Suppressor macrophage treated with lipopolysaccharide for 4 hours (primary cell): ENCODE measurements at regions not wholly inside any gene's neighbourhood (a gene's known extent, or its start where the extent isn't known, plus 50 kb on each side); places are given as distances from the start of the nearest gene placed in this dataset.

Experiments
- DNase-seq: peaks from one replicate; pipeline ENCODE4 v3.0.0-alpha.2; 2020

DNA sequence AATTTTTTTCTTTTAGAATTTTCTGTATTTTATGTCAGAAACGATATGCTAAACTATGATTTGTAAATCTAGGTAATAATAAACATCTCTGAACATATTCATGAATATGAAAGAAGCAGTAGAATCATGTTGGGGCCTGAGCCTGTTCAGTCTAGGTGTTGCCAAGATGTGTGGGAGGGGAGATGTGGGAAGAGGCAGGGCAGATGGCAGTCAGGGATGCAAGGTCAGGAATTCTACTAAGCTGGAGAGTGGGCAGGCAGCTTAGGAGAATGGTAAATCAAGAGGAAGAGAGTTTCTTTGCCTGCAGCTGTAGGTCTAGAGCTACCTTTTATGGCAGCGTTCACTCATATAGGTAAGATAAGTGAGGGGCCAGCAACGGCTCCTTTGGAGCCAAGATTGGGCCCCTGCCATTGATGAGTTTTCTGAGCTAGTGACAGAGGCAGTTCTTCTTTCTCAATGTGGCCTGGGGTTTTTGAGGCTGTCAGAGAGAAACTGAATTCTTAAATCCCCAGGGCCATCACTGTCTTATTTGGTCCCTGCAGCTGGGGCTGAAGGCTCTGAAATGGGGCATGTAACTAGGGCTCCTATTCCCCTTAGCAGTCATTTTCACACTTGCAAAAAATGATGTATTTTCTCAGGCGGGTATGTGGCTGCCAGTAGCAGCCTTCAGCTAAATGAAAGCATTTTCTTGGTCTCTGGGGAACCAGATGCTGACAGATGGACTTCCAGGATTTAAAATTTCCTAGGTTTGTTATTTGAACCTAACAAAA lies 232.8 kb downstream of the PIK3C3 start:
- DNase-seq: no peak

DNA sequence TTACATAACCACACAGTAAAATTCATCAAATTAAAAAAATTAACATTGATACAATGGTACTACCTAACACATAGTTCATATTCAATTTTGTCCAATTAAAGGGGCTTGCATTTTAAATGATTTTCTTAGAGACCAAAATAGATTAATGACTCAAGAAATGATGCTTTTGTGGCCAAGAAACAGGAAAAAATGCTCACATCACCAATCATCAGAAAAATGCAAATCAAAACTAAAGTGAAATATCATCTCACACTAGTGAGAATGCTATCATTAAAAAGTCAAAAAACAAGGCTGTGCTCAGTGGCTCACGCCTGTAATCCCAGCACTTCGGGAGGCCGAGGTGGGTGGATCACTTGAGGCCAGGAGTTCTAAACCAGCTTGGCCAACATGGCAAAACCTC lies 235.6 kb downstream of the PIK3C3 start:
- DNase-seq: no peak

DNA sequence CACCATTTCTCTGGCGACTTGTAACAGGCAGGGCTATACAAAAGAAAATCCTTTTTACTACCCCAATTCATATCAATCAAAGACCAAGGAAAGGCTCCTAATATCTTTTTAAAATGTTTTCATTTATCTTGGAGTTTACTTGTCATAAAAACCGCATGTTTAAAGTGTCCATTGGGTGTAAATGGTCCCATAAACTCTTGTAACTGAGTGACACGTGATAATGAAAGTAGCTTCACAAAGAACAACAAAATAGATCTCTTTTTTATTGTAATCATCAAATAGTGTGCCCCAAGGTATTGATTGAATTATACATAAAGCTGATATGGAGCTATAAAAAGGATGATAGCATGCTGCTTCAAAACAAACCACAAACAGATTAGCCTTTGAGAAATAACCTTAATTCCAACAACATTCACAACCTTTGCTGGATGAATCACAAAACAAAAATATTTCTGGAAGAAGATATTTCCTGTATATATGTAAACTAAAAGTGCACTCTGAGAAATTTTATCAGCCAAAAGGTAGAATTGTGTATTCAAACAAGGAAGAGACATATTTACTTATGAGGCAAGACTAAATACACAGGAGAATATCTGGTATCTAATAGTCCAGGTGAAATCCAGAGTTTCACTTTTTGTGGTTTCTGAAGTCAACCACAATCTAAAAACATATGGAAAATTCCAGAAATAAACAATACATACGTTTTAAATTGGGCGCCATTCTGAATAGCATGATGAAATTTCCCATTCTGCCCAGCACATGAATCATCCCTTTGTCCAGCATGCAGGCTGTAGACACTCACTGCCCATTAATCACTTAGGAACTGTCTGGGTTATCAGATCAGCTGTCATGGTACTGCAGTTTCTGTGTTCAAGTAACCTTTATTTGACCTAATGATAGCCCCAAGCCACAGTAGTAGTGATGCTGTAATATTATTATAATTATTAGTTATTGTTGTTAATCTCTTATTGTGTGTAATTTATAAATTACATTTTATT lies 237.5 kb downstream of the PIK3C3 start:
- no peak for DNase-seq

DNA sequence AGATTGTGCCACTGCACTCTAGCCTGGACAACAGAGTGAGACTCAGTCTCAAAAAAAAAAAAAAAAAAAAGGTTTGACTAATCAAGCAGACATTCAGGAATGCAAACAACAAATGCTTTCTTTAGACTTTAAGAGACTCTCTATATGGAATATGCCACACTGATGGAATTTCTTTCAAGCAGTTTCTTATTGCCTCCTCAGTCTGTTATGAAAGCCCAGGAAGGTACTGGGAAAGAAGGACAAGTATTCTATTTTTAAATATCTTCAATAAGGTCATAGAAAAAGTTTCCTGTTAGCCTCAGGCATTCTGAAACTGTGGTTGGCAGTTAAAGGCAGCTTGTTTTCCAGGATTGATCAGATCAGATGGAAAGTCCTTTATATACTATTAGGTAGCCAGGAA lies 241.6 kb downstream of the PIK3C3 start:
- DNase-seq: no peak

DNA sequence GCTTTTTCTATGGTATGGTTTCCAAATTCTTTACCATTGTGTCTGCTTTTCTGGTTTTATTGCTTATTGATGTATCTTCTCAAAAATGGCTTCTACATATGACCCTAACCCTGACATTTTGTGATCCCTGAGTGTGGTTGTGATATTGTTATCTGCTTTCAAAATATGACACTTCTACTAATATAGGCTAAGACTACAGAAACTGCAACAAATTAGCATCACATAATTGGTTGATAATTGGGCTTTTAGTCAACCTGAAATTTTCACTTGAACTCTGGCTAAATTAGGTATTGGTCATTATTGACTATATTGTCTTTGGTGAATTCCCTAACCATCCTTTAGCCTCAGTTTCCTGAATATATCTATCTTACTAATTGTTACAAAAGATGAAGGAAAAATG lies 246.1 kb downstream of the PIK3C3 start:
- no peak for DNase-seq

DNA sequence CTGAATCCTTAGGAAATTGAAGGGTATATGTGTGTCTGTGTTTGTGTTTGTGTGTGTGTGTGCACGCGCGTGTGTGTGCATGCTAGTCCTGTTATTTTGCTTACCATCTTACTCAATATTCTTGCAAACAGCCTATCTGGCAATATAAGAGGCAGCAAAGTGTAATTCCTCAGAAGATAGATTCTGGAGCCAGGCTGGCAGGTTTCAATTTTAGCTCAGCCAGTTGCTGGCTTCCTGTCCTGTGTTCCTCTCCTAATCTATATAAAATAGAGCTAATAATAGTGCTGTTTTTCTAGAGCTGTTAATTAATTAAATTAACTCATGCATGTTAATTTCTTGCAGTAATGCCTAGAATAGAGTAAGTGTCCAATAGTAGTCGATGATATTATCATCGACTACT lies 256.2 kb downstream of the PIK3C3 start:
- DNase-seq: no peak

DNA sequence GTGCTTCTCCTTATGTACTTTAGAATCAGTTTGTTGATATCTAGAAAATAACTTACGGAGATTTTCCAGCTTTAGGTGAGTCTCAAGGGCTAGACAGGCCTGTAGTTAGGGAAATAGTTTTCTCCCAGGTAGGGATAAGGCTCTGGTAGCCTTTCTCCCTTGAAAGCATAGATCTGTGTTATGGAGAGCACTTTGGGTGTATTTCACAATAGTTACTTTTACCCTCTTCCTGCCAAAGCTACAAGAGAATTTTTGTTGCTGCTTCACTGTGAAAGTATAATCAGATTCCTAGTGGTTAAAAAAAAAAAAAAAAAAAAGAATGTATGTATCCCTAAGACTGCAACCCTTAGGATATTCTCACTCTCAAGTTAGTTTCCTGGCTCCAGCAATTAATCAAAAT lies 267.5 kb downstream of the PIK3C3 start:
- no peak for DNase-seq

DNA sequence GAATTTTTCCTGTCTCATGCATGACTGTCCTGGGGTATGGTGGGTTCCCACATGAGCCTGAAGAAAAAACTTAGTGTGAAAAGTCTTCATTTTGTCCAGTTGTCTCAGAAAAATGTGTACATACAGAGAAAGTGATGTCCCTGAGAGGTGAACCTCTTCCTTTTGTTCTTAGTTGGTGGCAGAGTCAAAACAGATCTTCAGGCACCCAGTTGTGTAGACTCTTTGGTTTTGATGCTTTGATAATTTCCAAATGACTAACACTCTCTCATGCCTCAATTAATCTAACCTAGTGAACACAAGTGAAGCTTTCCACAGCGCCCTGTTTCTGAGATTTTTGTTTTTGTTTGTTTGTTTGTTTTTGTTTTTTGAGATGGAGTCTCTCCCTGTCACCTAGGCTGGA lies 273.5 kb downstream of the PIK3C3 start:
- DNase-seq: no peak

DNA sequence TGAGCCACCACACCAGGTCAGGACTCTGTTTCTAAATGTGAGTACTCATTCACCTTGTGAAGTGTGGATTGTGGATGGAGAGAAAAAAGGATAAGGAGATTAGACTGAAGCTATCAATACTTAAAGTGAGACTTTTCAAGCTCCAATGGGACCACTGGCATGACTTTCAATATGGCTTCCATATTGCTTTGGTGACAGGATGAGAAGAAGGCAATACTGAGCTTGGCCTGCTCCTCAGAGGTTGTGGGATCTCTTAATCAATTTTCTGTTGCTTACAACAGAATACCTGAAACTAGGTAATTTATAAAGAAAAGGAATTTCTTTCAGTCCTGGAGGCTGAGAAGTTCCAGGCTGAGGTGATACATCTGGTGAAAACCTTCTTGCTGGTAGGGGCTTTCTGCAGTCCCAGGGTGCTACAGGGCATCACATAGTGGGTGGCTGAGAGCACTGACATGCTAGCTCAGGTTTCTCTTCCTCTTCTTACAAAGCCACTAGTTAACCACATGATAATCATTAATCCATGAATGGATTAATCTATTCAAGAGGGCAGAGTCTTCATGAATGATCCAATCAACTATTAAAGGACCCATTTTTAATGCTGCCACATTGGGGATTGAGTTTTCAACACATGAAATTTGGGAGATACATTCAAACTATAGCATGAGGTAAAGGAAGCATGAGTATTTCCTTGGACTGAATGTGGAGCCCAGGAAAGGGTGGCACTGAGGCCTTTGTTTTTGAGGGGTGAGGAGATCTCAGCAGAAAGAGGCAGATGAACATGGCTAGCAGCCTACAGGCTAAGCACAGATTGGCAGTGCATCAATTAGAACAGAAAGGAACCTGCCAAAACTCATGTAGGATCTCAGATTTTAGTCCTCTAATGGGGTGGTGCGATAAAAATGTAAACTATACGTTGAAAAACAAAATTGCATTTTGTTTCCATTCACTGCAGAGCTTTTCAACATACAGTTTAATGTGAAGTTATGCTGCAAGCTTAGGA lies 274.5 kb downstream of the PIK3C3 start:
- DNase-seq: no peak

DNA sequence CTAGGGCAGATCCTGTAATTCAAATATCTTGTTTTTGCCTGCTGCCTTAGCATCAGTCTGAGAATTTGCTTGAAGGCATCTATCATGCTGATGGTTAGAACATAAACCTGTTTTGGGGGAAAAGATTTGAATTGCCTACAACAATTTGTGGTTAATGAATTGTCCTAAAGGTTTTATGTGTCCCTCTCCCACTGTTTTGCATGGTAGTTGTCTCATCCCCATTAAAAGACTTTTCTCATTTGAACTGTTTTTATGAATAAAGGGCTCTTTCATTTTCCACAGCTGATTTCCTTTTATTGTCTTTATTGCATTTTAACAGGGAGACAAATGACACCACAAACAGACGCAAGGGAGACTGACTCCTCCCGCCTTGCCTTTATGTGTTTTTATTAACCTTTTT lies 275.6 kb downstream of the PIK3C3 start:
- DNase-seq: no peak

DNA sequence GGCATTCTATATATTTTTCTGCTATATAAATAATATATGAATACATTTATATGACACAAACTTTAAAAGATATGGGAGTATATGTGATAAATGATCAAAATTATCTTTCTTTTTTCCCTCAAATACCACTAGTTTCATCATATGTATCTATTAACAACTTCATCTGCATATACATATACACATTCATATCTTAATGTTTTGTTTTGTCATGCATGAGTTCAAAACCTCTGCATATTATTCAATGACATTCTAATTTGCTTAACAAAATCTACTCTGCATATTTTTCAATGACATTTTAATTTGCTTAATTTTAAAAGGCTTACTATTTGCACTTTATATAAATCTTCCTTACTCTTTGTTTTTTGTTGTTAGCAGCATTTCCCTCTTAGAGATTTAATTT lies 276.2 kb downstream of the PIK3C3 start:
- DNase-seq: no peak

DNA sequence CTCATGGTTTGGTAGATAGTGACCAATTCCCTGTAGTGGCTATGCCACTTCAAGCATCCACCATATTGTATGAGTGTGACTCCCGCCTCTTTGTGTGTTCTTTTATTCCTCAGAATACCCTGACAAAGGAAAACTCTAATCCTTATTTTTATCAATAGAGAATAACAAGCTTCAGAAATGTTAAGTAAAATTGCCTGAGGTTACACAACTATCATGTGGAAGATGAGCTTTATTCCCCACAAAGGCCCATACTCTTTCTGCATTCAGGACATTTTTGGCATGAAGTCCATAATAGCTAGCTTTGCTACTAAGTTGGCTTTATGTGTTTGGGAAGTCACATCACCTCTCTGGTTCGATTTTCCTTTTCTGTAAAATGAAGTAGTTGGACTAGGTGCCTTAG lies 276.8 kb downstream of the PIK3C3 start:
- no peak for DNase-seq

DNA sequence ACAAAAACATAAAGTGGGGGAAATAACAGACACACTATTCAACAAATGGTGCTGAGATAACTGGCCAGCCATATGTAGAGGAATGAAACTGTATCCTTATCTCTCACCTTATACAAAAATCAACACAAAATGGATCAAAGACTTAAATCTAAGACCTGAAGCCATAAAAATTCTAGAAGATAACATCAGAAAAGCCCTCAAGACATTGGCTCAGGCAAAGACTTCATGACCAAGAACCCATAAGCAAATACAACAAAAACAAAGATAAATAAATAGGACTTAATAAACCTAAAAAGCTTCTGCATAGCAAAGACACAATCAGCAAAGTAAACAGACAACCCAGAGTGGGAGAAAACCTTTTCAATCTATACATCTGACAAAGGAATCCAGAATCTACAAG lies 278.9 kb downstream of the PIK3C3 start:
- DNase-seq: no peak

DNA sequence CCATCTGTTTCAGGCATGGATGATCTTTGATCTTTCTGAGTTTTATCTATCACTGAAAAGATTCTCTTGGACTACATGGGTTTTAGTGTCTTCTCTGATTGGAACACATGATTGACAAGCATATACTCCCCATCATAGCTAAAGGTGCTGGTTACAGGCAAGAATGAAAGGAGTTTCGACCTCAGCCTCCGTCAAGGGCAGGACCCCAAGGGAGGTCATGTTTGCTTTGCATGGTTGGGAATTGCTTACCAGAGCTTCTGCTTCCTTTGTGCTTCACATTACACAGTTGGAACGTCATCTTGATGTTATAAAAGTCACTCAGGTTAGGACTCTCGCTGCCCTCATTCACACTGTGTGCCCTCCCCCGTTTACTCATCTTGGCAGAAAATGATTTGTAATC lies 287.7 kb downstream of the PIK3C3 start:
- DNase-seq: no peak

DNA sequence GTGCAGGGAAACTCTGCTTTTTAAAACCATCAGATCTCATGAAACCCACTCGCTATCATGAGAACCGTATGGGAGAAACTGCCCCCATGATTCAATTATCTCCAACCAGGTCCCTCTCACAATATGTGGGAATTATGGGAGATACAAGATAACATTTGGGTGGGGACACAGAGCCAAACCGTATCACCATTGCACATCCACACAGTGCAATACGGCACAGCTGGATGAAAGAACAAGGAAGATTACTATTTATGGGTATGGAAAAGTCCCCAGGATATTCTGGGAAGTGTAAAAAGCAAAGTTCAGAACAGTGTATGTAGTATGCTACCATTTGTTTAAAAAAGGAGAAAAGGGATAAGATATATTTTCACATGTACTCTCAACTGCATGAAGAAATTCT lies 290.1 kb downstream of the PIK3C3 start:
- no peak for DNase-seq

DNA sequence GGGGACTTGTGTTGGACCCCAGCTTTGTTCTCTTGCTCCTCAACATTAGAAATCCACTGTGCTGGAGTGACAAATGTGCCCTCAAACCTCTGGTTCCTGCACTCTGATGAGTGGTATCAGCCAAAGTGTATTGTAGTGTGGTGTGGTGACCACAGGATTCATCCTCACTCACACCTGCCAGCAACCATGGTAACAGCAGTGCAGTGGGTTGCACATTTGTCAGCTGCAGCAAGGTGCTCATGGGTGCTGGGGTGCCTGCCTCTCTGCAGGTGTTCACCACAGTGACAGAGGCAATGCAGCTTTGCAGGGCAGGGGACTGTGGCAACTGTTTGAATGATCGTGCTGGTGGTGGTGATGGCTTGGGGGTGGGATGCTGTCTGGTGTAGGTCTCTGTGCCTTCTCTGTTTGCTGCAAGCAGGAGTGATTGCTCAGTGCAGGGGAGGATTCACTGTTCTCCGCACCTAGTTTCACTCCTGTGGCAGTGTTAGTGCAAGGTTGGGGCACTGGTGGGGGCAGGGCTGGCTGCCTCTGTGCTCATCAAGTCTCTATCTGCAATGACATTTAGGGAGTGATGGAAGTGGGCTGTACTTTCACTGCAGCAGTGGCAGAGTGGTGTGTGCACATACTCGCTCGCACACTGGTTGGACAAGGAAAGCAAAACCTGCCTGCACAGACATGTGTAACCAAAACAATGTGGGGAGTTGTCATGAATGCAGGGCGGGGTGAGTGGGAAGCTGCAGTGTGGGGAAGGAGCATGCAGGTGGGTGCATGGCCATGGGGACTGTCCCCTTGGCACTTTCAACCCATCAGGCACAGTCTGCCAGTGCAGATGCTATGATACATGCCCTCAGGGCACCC lies 301.1 kb downstream of the PIK3C3 start:
- no peak for DNase-seq

DNA sequence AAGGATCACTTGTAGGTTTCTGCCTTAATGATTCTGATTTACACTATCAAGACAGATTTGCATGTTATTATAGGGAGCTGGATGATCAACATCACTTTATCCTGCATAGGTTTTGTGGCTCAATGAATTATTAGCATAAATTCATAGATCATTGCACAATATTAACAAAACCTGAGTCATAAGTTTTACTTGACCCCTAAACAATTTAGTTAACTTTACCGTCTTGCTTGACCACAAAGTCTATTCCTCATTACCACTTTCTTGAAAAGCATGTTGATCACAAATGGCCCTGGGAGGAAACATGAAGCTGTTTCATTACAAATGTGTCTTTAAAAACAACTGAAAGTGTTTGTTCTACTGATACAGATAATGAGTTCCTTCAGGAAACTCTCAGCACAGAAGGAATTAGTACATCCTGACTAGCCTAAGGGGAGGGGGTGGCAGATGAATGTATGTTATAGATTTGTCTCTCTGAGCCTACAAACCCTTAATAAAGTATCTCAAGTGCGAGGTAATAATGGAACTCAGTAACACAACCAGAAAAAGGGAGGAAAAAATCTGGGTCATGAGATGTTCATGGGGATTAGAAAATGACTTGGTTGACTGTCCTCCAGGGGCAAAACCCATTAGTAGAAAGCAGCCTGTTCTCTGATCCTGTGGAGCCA lies 303.4 kb downstream of the PIK3C3 start:
- DNase-seq: no peak

DNA sequence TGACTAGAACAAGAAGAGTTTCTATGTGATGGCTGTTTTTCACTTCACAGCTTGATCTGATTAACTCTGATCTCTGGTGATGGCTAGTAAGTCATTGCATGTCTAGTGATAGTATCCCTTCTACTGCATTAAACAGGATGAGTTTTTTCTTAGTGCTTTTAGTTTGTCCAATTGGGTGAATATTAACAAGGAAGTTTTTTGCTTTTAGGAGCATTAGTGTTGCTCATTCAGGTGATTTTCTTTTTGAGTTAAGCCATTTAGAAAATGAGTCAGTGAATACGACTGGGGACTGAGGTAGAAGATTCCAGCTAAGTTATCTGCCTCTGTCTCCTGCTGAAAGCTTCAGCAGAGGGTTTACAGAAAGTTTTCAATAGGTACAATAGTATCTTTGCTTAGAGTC lies 306.7 kb downstream of the PIK3C3 start:
- no peak for DNase-seq

DNA sequence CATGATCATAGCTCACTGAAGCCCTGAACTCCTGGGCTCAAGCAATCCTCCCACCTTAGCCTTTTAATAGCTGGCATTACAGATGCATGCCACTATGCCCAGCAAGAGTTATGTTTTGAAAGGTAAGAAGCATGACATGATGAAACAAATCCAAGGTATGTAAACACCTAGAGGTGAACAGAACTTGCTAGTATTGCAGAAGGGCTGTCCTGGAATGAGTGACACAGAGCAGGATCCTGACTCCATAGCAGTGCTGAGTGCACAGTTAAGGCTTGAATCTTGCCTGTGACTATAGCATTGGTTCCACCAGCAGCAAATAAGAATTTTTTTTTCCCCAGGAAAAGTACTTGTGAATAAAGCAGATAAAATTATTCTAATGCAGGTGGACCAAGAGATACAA lies 309.5 kb downstream of the PIK3C3 start:
- DNase-seq: no peak

DNA sequence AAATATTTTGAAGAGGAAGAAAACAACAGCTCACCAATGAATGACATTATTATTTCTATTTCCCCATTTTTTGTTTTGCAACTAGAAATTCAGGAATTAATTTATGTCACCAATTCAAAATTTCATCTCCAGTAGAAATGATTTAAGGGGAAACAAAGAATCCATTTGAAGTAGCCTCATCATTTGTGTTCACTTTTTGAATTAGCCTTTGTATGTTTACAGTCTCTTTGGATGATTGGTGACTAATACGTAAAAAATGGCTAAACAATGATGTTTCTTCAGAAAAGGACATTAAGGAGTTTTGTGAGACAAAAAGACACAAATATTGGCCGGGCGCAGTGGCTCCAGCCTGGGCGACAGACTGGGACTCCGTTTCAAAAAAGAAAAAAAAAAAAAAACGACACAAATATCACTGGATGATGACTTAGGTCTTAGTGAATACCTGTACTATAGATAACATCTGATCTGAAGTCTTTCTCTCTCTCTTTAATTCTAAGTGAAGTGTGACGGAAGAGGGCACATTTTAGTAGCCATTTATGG lies 313.2 kb downstream of the PIK3C3 start:
- no peak for DNase-seq

DNA sequence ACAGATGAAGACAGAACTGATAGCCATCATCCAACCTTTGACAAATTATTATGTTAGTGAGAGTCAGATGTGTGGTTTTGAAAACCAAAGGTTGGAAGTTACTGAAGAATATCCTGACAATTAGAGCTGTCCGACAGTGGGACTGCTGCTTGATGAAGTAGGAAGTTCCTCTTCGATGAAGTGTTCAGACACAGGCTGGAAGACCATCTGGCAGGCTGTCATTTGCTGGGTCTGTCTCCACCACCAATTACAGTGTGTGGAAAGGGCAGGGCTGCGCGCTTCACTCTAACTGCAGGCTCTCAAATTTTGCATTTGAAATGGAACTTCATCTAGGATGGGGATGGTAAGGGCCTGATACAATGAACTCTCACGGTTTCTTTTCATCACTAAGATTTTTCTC lies 313.8 kb downstream of the PIK3C3 start:
- DNase-seq: no peak
